ENCODE measurements at regions not wholly inside any gene's neighbourhood (a gene's known extent, or its start where the extent isn't known, plus 50 kb on each side); places are given as distances from the start of the nearest gene placed in this dataset.

- Histone ChIP-seq H3K79me2 (ENCODE audit: control insufficient read depth, insufficient read depth, low read length) (no peaks in the 10 kb centered on the region), H3K27ac (ENCODE audit: insufficient read depth, low read length) (no peak overlapping the region), H4K20me1 (ENCODE audit: control insufficient read depth, extremely low read depth, insufficient read depth, low read length) (no peaks in the 10 kb centered on the region), H3K27me3 (ENCODE audit: control insufficient read depth, insufficient read depth, low read length) (no peaks in the 10 kb centered on the region), H3K9ac (ENCODE audit: insufficient read depth, low read length) (no peak overlapping the region), H3K4me2 (ENCODE audit: extremely low read depth, insufficient read depth, low read length) (no peak overlapping the region), H3K36me3 (ENCODE audit: control insufficient read depth, insufficient read depth, low read length) (no peaks in the 10 kb centered on the region), H2AFZ (ENCODE audit: low read length) (no peak overlapping the region), H3K4me3 (replicated peaks in 1 of 4; ENCODE audit: control extremely low read depth in 1 of 4, insufficient read depth in 1 of 4, low read depth in 3 of 4, low read length in 4 of 4) (no peak overlapping the region), H3K4me1 (ENCODE audit: control insufficient read depth, extremely low read depth, insufficient read depth, low read length) (no peaks in the 10 kb centered on the region), H3K9me3 (ENCODE audit: control insufficient read depth, insufficient read depth, low read depth, low read length) (no peaks in the 10 kb centered on the region)
- DNase-seq (ENCODE audit: low read depth in 2 of 2) = no peak
- TF ChIP-seq CTCF (conservative IDR thresholded peaks at IDR 0.05 in 1 of 2, IDR thresholded peaks at IDR 0.05 in 1 of 2; ENCODE audit: low read depth in 1 of 2, low read length in 2 of 2) (no peak), EZH2 (IDR thresholded peaks at IDR 0.05; ENCODE audit: low read length, missing control alignments) (no peak)
Observed at GRCh38 chr7:156217803-156218202, 405.5 kb upstream of the SHH start.

GRCh38 chr7:156209087-156209486 is 396.8 kb upstream of the SHH start:
- Histone ChIP-seq H3K27me3 (ENCODE audit: control insufficient read depth, insufficient read depth, low read length) (no peaks in the 10 kb centered on the region), H3K79me2 (ENCODE audit: control insufficient read depth, insufficient read depth, low read length) (no peaks in the 10 kb centered on the region), H3K4me3 (replicated peaks in 1 of 4; ENCODE audit: control extremely low read depth in 1 of 4, insufficient read depth in 1 of 4, low read depth in 3 of 4, low read length in 4 of 4) (no peak overlapping the region), H2AFZ (ENCODE audit: low read length) (no peak overlapping the region), H3K4me1 (ENCODE audit: control insufficient read depth, extremely low read depth, insufficient read depth, low read length) (no peaks in the 10 kb centered on the region), H3K27ac (ENCODE audit: insufficient read depth, low read length) (no peak overlapping the region), H4K20me1 (ENCODE audit: control insufficient read depth, extremely low read depth, insufficient read depth, low read length) (no peaks in the 10 kb centered on the region), H3K9me3 (ENCODE audit: control insufficient read depth, insufficient read depth, low read depth, low read length) (no peaks in the 10 kb centered on the region), H3K36me3 (ENCODE audit: control insufficient read depth, insufficient read depth, low read length) (no peaks in the 10 kb centered on the region), H3K4me2 (ENCODE audit: extremely low read depth, insufficient read depth, low read length) (no peak overlapping the region), H3K9ac (ENCODE audit: insufficient read depth, low read length) (no peak overlapping the region)
- TF ChIP-seq EZH2 (IDR thresholded peaks at IDR 0.05; ENCODE audit: low read length, missing control alignments) = no peak
- TF ChIP-seq CTCF (conservative IDR thresholded peaks at IDR 0.05 in 1 of 2, IDR thresholded peaks at IDR 0.05 in 1 of 2; ENCODE audit: low read depth in 1 of 2, low read length in 2 of 2) = no peak
- no peak for DNase-seq (ENCODE audit: low read depth in 2 of 2)

GRCh38 chr7:156207306-156207705 is 395.0 kb upstream of the SHH start:
- H3K4me3 ChIP-seq (replicated peaks in 1 of 4; ENCODE audit: control extremely low read depth in 1 of 4, insufficient read depth in 1 of 4, low read depth in 3 of 4, low read length in 4 of 4) = no peak overlapping the region
- H3K27me3 ChIP-seq (ENCODE audit: control insufficient read depth, insufficient read depth, low read length) = no peaks in the 10 kb centered on the region
- no peaks in the 10 kb centered on the region for H3K79me2 ChIP-seq (ENCODE audit: control insufficient read depth, insufficient read depth, low read length)
- H3K4me2 ChIP-seq (ENCODE audit: extremely low read depth, insufficient read depth, low read length) = no peak overlapping the region
- no peak for DNase-seq (ENCODE audit: low read depth in 2 of 2)
- no peak overlapping the region for H3K9ac ChIP-seq (ENCODE audit: insufficient read depth, low read length)
- H4K20me1 ChIP-seq (ENCODE audit: control insufficient read depth, extremely low read depth, insufficient read depth, low read length) = no peaks in the 10 kb centered on the region
- no peaks in the 10 kb centered on the region for H3K36me3 ChIP-seq (ENCODE audit: control insufficient read depth, insufficient read depth, low read length)
- no peak overlapping the region for H2AFZ ChIP-seq (ENCODE audit: low read length)
- H3K9me3 ChIP-seq (ENCODE audit: control insufficient read depth, insufficient read depth, low read depth, low read length) = no peaks in the 10 kb centered on the region
- no peaks in the 10 kb centered on the region for H3K4me1 ChIP-seq (ENCODE audit: control insufficient read depth, extremely low read depth, insufficient read depth, low read length)
- no peak overlapping the region for H3K27ac ChIP-seq (ENCODE audit: insufficient read depth, low read length)
- TF ChIP-seq CTCF (conservative IDR thresholded peaks at IDR 0.05 in 1 of 2, IDR thresholded peaks at IDR 0.05 in 1 of 2; ENCODE audit: low read depth in 1 of 2, low read length in 2 of 2) (no peak), EZH2 (IDR thresholded peaks at IDR 0.05; ENCODE audit: low read length, missing control alignments) (no peak)
